Inflammatory macrophage (primary cell): ENCODE measurements at regions not wholly inside any gene's neighbourhood (a gene's known extent, or its start where the extent isn't known, plus 50 kb on each side); places are given as distances from the start of the nearest gene placed in this dataset.

Experiments
- DNase-seq, 2 donors: peaks; one replicate each; pipeline ENCODE4 v3.0.0-alpha.2; 2020 to 2022

DNA sequence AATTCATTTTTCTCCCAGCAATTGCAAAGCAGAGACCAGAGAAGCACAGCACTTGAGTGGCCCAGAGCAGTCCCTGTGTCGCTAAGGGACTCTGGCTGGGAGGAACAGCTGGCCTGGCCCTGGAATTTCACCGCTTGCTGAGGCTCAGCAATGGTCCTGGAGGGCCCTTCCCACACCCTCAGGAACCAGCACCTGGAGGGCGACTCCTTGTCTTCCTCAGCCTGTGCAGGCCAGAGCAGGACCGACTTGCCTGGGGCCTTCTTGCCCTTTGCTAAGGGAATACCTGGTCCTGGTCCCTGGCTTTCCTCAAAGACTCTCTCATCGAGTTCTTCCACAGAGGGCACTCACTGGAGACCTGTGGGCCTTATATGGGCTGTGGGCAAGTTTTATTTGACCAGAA, 294.6 kb downstream of the RPLP1 start:
- no peak for DNase-seq

DNA sequence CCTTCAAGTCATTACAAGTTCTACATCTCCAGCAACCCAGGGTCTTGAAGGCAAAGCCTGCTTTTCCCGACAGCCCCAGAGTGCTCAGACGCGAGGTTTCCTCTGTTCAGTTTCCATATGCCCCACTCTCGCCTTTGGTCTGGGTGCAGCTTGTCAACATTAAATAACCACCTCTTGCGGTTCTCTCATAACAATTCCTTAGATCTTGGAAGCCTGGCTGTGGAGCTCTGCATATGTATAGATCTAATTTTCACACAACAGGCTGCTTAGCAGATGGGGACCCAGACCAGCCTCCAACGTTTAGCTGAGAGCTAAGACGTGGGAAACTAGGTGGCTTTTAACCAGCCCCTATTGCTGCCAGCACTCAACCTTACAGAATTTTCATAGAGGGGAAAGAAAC, 295.5 kb downstream of the RPLP1 start:
- no peak for DNase-seq

DNA sequence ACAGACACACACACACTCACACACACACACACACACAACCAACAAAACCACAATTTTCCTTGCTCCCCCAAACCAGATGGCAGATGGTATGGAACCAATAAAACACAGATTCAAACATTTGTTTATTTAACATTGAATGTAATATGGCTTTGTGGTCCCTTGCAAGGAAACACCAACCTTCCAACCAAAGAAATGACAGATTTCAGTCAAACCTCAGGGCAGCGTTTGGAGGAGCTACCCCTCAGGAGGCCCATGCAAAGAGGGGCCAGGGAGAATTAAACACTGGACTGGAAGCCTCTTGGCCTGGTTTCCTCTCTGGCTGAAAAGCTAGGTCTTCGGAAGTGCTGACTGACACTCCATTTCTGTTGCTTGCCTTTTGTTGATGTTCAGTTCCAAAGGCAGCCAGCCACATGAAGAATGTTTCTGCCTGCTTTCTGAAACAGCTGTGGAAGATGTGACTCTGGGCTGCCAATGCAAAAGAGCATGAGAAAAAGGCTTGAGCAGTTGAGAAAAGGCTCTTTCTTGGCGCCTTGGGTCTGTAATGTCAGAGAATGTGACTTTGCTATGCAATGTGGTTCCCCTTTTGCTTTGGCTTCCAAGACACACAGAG, 296.1 kb downstream of the RPLP1 start:
- DNase-seq = peak; percentile 33 to 59

DNA sequence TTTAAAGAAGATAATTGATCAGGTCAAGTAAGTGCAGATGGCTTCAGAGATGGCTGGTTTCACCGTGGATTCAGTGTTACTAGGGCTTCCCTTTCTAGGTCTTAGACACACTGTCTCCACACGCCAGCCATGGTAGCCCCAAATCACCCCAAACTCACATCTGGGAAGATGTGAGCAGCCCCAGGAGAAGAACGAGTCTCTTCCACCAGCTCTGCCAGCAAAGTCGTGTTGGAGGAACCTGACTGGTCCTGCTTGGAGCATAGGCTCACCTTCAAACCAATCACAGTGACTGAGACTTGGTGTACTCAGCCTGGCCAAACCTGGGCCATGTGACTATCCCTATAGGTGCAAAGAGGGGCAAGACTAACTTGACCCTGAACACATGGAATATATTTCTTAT, 296.7 kb downstream of the RPLP1 start:
- DNase-seq = no peak

DNA sequence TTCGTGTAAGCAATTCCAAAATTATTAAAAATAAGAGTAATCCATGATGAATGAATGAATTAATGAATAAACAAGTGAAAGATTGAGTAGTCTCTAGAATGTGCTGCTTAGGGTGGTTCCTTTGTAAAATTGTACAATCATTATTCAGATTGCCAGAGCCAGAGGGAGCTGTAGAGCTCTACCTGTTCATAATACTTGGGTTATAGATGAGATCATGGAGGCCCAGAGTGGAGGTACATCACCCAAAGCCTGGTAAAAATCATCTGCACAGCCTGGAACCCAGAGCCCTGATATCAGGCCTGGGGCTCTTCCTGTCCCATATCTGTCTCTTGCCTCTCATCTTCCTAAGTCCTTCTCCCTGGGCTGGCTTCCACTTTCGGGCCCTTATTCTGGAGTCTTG, 297.2 kb downstream of the RPLP1 start:
- DNase-seq = no peak

DNA sequence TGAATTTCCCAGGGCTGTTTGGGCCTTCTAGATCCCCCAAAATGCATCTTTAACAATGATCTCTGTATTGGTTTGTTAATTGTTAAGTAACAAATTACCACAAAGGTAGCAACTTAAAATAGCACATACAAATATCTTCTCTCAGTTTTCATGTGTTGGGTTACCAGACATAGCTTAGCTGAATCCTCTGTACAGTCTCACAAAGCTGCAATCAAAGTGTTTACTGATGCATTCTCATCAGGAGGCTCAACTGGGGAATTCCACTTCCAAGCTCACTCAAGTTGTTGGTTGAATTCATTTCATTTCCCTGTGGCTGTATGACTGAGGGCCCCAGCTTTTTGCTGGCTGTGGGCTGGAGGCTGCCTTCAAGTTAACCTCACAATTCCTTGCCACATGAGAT, 297.6 kb downstream of the RPLP1 start:
- DNase-seq = no peak

DNA sequence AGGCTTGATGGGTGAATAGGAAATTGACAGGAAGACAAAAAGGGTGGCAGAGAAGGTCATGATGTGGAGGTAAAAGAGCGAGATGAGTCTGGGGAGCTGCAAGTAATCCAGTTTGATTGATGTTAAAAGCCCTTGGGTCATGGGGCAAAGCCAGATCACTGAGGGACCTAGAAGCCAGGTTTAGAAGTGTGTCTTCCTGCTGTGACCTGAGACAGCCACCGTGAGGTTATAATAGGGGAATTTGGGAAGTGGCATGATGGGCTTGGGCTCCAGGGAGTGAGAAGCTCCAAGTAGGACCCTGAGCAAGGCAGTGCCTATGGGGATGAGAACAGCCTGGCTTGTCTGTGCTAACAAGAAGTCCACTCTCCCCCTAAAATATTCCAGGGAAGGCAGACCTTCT, 298.5 kb downstream of the RPLP1 start:
- DNase-seq = no peak

DNA sequence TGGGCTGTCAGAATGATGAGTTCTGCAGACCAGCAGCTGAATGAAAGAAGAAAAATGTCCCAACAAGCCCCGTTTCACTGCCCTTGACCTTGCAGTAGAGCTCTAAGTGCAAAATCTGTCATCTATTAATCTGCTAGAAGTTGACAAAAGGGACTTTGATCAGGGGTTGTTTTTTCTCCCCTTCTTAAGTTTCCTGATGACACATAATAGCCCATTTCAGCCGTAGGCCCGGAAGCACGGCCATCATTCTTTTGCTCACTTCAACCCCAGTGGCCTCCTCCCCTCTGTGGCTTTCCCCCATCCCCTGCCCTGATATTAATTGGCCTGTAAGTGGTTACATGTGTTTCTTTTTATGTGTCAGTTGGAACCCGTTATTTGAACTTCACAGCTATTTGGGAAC, 298.9 kb downstream of the RPLP1 start:
- DNase-seq = no peak

DNA sequence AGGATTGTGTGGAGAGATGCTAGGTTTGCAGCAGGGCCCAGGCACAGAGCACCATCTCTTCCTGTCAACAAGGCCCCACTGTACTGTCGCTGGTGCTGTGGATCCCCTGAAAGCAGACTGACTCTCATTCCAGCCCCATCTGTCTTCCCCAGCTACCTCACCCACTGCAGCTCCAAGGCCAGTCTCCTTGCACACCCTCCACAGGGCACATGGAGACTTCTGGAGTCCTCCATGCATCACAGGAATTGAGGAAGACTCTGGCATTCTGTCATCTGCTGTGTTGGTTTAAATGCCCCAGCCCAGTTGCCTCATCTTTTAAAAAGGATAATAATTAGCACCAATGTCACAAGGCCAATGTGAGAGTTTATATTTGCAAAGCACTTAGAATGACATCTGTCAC, 301.2 kb downstream of the RPLP1 start:
- peak in 1 of 2 donors; percentile 11 for DNase-seq

DNA sequence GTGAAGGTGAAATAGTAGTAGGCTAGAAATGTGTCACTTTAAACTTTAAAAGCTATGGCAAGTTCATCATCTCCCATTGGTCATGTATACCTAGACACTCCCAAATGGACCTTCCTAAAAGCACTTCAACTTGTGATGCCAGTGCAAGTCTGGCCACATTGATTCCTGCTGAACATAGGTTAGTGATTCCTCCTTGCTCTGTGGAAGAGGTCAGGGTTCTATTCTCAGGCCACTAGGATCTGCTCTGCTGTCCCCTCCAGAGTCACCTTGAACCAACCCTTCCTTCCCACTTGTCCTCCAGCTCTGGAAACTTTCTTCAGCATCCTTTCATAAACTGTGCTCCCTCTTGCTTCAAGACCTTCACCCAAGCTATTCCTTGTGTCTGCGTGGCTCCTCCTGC, 301.7 kb downstream of the RPLP1 start:
- no peak for DNase-seq

DNA sequence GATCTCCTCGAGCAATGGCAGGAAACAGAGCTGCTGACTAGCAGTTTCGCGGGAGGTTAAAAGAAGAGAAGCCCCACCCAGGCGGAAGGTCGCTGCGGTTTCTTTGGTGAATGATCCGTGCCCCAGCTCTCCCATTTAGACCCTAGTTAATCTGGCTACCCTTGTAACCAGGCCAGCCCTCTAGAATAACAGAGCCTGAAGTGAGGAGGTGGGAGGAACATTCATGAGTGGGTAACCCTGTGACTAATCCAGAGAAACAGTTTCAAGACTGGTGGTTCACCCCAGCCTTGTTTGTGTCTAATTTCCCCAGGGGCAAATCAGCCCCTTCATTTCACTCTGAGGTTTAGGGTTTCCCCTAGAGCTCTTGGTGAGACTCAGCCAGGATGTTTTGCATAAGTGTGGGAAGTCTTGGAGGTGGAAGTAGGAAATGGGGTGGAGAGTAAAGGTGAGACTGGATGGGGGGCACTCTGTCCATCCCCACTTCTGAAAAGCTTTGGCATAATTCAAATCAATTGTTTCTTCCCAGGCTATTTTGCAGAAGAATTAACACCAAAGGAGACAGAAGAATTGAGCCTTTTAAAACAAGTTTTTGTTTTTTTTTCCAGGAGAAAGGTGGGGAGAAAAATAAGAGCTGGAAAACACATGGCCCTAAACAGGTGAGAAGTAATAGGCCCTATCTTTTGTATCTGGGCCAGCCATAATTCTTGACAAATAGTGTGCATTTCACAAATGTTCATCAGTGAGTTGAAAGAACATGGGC, 303.1 kb downstream of the RPLP1 start:
- DNase-seq = peak; percentile 36 to 43

DNA sequence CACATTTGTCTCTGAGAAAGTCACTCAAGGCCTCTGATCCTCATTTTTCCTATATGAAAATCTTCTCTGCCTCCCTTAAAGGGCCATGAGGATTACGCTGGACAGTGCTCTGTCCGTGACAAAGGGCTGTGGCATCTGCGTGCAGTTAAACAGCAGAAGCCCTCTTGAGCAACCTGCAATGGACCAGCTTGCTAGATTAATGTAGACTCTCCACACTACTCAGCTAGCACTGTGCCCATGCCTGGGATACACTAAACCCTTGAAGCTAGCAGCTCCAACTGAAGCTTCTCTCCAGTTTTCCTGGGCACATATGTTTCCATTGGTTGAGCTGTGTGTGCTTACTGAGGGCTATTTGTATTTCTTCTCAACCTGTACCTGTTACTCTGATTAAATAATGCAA, 303.8 kb downstream of the RPLP1 start:
- no peak for DNase-seq

DNA sequence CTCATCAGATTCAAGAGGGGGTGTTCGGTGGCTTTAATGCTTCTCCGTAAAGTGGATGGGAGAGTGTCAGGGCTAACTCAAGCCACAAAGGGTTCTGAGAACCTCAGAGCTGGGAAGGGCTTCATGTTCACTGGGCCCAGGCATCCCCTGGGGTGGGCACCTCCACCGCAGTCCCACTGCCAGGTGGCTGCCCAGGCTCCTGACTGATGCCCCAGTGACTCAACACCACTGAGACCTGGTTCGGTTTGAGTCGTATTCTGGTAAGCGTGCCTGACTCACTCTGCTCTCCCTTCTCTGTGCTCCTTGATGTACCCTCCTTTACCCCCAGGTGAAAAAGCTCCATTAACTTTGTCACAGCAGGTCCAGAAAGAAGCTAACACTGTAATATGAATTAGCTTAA, 304.6 kb downstream of the RPLP1 start:
- no peak for DNase-seq

DNA sequence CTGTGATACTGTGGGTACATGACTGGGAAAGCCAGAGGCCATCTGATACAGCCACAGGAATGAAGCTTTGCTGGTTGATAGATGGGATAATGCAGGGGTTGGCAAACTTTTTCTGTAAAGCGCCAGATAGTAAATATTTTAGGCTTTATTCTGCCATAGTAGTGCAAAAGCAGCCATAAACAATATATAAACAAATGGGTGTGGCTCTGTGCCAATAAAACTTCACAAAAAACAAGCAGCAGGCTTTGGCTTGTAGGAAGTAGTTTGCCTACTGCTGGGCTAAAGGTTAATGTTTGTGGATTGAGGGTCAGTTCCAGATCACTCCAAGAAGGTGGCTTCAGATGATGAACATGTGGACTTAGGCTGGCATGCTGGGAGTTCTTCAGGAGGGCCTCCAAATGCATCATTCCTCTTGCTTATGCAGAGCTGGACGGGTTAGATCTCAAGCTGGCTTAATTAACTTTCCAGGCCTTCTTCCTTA, 305.7 kb downstream of the RPLP1 start:
- peak in 1 of 2 donors; percentile 6 for DNase-seq

DNA sequence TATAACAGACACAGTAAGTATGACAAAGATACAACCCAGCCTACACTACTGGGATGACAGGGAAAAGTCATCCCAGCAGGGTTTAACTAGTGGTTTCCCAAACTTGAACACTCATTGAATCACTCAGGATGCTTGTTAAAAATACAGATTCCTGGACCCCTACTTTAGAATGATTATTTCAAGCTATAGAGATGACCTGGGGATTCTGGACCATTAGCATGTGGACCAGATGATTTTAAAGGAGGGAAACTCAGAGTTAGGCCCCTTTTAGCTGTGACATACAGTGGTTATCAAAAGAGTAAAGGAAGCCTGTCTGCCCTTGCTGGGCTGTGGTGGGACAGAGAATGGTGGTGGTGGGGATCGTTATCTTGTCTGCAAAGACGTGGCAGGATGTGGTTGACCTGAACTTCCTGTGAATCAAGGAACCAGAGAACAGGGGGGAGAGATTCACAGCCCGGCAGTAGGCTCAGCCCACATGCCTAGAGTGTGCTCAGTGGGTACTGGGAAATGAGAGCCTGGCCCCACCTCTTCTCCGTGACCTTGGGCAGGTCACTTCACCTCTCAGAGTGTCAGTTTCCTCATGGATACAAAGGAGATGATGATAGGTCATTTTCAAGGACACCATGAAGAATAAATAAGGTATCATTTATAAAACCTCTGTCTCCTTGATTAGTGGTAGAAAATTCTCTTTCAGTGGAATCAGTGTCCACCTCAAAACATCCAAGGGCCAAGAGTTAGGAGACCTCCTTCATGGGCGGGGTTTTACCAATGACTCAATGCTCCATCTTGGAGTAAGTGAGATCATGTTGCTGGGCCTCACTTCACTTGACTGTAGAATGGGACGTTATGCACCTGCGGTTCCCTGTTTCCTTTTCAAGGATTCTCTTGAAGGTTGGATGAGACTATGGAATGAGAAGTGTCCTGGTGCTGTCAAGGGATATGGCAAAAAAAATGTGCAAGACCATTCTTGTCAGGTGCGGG, 306.5 kb downstream of the RPLP1 start:
- peak; percentile 34 to 45 for DNase-seq

DNA sequence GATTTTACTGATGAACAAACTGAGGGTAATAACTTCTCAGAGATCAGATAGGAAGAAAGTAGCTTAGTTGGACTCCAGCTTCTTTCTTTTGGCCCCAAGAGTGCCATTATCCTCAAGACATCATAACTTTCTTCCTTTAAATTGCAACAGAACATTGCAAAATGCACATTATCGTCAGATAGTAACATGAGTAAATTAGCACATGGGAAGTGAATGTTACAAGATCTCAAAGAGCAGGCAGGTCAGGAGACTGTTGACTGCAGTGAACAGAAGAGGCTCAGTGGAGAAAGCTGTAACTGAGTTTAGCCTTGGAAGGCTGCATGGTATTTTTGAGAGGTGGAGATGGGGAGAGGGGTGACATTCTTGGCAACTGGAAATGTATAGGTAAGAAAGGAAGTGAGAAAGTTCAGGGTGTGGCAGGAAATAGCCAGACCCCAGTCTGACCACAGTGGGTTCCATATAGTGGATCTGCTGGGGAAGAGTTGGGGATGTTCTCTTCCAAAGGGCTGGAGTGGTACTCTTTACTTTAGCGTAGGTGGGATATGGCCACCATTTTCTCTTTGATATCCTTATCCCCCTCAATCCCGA, 307.7 kb downstream of the RPLP1 start:
- peak; percentile 85 to 98 for DNase-seq

DNA sequence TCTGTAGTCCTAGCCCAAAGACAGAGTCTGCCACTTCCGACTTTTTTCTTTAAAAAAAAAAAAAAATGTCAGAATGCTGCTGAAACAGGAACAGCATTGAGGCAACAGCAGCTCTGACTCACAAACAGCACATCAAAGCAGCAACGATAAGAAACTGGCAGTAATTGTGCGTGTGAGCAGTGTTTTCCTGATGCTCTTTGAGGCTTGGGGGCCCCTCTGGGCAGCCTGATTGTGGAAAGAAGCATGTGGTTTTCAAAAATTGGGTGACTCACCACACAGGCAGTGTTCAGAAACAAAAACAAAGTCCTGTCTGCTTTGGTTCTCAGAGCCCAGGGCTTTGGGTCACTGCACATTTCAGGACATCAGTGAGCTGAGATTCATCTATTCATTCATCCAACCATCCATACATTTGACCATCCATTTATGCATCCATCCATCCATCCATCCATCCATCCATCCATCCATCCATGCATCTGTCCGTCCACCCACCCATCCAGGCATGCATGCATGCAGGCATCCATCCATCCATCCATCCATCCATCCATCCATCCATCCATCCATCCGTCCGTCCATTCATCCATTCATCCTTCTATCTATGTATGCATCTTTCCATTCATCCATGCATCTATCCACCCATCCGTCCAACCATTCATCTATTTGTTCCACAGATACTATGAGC, 308.4 kb downstream of the RPLP1 start:
- peak; percentile 95 to 97 for DNase-seq

DNA sequence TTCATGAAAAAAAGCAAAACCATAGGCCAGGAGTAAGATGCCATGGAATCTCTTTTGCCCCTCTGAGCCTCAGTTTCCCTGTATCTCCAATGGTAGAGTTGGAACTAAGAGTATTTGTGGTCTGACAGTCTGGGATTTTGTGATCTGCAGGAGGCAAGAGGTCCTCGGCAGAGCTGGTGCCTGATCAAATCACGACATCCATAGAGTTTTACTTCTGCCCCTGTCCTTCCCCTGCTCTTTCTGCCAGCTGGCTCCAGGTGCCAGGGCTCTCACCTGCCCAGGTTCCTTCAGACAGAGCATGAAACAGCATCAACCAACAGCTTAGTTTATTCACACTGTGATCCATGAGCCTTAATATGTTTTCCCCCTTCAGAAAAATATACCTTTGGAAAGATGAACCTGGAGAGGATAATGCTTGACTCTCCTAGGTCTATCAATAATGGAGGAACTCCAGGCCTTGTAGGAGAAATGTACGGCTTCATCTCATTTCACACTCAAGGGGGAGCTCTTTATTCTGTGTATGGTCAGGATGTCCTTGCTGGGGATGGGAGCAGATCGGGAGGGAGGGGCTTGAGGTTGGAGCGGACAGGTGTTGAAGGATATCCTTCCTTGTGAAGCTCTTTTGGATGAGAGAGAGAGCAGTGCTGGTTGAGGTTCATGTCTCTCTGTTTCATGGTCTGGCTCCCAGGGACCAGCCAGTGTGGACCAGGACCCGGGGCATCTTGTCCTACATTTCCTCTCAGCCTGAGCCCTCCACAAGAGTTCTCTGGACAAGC, 309.9 kb downstream of the RPLP1 start:
- DNase-seq = no peak

DNA sequence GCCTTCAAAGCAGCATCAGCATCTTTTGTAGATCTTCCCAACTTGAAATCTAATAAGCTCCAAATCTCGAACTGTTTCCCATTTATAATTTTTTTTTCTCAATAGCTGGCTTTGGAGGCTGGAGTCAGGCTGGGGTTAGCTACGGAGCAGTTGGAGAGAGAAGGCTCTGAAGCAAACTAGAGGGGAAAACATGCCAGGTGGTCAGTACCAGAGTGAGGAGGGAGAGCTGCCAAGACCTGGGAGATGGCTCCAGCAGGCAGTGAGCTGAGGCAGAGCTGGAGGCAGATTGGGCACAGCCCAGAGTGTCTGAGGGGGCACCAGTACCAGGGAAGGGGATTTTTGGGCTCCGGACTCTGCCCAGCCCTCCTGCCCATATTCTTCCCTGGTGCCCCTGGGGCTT, 311.2 kb downstream of the RPLP1 start:
- DNase-seq = no peak

DNA sequence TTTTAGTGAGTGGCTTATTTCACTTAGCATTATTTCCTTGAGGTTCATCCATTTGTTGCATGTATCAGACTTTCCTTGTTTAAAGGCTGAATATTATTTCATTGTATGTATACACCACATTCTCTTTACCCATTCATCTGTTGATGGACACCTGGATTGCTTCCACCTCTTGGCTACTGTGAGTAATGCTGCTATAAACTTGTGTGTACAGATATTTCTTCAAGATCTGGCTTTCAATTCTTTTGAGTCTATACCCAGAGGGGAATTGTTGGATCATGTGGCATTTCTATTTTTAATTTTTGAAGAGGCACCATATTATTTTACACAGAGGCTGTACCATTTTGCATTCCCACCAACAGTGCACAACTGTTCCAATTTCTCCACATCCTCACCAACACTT, 313.5 kb downstream of the RPLP1 start:
- no peak for DNase-seq

DNA sequence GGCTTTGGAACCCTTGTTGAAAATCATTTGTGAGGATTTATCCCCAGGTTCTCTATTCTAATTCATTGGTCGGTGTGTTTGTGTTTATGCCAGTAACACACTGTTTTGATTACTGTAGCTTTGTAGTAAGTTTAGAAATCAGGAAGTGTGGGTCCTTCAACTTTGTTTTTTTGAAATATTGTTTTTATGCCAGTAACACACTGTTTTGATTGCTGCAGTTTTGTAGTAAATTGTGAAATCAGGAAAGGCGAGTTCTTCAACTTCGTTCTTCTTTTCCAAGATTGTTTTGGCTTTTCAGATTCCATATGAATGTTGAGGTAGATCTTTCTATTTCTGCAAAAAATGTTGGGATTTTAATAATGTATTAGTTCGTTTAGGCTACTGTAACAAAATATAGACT, 314.6 kb downstream of the RPLP1 start:
- peak; percentile 35 to 73 for DNase-seq
